ENCODE measurements at regions not wholly inside any gene's neighbourhood (a gene's known extent, or its start where the extent isn't known, plus 50 kb on each side); places are given as distances from the start of the nearest gene placed in this dataset.

DNA sequence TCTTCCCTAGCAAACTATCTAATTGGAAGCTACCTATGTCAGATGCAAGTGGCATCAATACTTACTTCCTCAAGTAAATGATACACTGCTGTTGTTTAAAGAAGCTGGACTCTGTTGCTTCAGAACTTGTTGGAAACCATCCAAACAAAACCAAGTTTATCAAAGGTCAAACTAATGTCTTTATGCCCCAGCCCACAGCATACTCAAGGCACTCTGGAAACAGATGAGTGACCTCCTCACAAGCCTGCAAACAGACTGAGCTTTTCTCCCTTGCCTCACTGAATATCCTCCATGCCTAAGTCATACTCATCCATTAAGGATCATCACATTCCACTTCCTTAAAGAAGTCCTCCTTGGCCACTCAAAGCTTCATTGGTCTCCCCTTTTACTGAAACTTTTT lies 107.4 kb upstream of the ACP3 start:
- Mint-ChIP-seq H3K4me3 (ENCODE audit: unreplicated experiment) (no peak overlapping the region), H3K9me3 (ENCODE audit: unreplicated experiment) (no peaks in the 10 kb centered on the region), H3K27ac (ENCODE audit: unreplicated experiment) (no peak overlapping the region), H3K36me3 (ENCODE audit: insufficient read depth, unreplicated experiment) (no peaks in the 10 kb centered on the region), H3K27me3 (ENCODE audit: insufficient read depth, unreplicated experiment) (peaks cover 11% of the 10 kb centered on the region), H3K4me1 (ENCODE audit: low read depth, unreplicated experiment) (no peaks in the 10 kb centered on the region)
- H3K4me1 ChIP-seq, result no peaks in the 10 kb centered on the region
- no TSS peak for BruUV-seq (replicated peaks)
- intact Hi-C loops (cut with micrococcal nuclease; ENCODE audit: unreplicated experiment), result loop anchor here (1.0 kb wide), 1 partner anchor 172 kb away; no protein-coding TSS in a partner anchor
- no peak overlapping the region for H3K4me3 ChIP-seq (ENCODE audit: low read depth, low read length)
- ChIA-PET CTCF (interaction anchor here (1.2 to 2.1 kb wide), 4 partner anchors 11 to 175 kb away, joined by 3 to 10 read pairs (median 7); partner anchors contain the start of gene CPNE4), POLR2A (no interaction called here)
- TF ChIP-seq, protein P1, sequence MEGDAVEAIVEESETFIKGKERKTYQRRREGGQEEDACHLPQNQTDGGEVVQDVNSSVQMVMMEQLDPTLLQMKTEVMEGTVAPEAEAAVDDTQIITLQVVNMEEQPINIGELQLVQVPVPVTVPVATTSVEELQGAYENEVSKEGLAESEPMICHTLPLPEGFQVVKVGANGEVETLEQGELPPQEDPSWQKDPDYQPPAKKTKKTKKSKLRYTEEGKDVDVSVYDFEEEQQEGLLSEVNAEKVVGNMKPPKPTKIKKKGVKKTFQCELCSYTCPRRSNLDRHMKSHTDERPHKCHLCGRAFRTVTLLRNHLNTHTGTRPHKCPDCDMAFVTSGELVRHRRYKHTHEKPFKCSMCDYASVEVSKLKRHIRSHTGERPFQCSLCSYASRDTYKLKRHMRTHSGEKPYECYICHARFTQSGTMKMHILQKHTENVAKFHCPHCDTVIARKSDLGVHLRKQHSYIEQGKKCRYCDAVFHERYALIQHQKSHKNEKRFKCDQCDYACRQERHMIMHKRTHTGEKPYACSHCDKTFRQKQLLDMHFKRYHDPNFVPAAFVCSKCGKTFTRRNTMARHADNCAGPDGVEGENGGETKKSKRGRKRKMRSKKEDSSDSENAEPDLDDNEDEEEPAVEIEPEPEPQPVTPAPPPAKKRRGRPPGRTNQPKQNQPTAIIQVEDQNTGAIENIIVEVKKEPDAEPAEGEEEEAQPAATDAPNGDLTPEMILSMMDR (IDR thresholded peaks at IDR 0.05; ENCODE audit: insufficient read depth in 1 of 2, low read depth in 1 of 2, low read length in 1 of 2, severe bottlenecking in 1 of 2, unreplicated experiment in 1 of 2), result no peak
- no peaks in the 10 kb centered on the region for H3K27me3 ChIP-seq (replicated peaks; ENCODE audit: control insufficient read depth, insufficient read depth, low read length)
- H3K36me3 ChIP-seq (ENCODE audit: control insufficient read depth, insufficient read depth, low read length), result no peaks in the 10 kb centered on the region
- no peaks in the 10 kb centered on the region for H3K9me3 ChIP-seq
- no peak for DNase-seq

DNA sequence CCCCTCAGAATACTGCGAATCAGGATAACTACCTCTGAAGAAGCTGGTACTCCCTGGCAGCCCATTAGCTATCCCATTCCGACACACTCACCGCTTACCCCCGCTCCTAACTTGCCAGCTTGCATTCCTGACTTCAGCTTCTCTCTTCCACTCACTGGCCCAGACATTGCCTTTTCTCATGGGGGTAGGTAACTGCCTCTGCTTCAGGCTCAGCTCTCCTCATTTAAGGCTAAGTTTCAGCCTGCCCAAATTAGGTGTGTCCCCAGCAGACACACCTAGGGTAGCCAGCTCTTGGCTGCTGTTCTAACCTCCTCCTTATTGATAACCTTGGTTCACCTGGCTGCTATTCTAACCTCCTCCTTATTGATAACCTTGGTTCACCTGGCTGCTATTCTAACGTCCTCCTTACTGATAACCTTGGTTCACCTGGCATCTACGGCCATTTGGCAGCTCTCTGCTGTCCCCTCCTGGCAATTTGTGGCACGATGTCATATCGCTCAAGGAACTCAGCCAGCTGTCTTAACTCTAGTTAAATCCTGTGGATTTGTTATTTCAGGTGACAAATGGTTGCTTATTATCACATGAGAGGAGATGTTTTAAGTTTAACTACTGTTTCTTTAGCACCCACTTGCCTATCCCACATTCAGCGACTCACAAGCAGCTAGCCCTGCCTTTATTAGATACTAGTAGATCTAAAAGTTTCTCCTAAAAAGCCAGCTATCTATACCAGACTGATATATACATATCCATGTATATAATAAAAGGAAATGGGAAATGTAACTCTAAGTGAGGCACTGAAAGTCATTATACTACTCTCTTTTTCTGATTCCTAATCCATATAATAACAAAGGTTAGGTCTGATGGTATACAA lies 106.5 kb upstream of the ACP3 start:
- DNase-seq, result peak; percentile 37 to 47
- no TSS peak for BruUV-seq (replicated peaks)
- intact Hi-C loops (cut with micrococcal nuclease; ENCODE audit: unreplicated experiment), result loop anchor here (1.0 kb wide), 1 partner anchor 172 kb away; no protein-coding TSS in a partner anchor
- no peaks in the 10 kb centered on the region for H3K4me1 Mint-ChIP-seq (ENCODE audit: low read depth, unreplicated experiment)
- no peak overlapping the region for H3K4me3 ChIP-seq (ENCODE audit: low read depth, low read length)
- POLR2A ChIA-PET, result no interaction called here
- H3K4me1 ChIP-seq, result no peaks in the 10 kb centered on the region
- no peaks in the 10 kb centered on the region for H3K36me3 Mint-ChIP-seq (ENCODE audit: insufficient read depth, unreplicated experiment)
- H3K36me3 ChIP-seq (ENCODE audit: control insufficient read depth, insufficient read depth, low read length), result no peaks in the 10 kb centered on the region
- H3K9me3 Mint-ChIP-seq (ENCODE audit: unreplicated experiment), result no peaks in the 10 kb centered on the region
- TF ChIP-seq, protein P1 (IDR thresholded peaks at IDR 0.05; ENCODE audit: insufficient read depth in 1 of 2, low read depth in 1 of 2, low read length in 1 of 2, severe bottlenecking in 1 of 2, unreplicated experiment in 1 of 2), result peak; percentile 62 to 83
- no peaks in the 10 kb centered on the region for H3K9me3 ChIP-seq
- CTCF ChIA-PET, result interaction anchor here (1.2 to 2.1 kb wide), 4 partner anchors 10 to 176 kb away, joined by 3 to 10 read pairs (median 7); partner anchors contain the start of gene CPNE4
- no peak overlapping the region for H3K27ac Mint-ChIP-seq (ENCODE audit: unreplicated experiment)
- no peak overlapping the region for H3K4me3 Mint-ChIP-seq (ENCODE audit: unreplicated experiment)
- H3K27me3 ChIP-seq (replicated peaks; ENCODE audit: control insufficient read depth, insufficient read depth, low read length), result no peaks in the 10 kb centered on the region
- H3K27me3 Mint-ChIP-seq (ENCODE audit: insufficient read depth, unreplicated experiment), result peaks cover 11% of the 10 kb centered on the region

DNA sequence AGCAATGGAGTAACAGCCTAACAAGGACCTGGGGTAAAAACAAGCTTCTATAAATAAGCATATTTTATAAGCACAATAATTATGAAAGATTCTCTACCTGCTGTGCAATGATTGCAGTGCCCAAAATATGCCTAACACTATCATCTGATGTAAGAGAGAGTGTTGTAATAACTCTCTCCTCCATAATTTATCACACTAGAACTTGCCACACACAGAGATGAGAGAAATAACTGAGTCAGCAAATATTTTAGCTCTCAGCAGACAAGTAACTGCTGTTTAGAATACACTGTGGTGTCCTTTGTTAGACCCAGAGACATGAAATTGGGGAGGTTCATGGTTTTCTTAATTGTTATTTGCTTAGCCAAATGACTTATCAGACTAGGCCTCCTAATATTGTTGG lies 105.3 kb upstream of the ACP3 start:
- POLR2A ChIA-PET, result no interaction called here
- no peaks in the 10 kb centered on the region for H3K9me3 ChIP-seq
- no peaks in the 10 kb centered on the region for H3K36me3 Mint-ChIP-seq (ENCODE audit: insufficient read depth, unreplicated experiment)
- no peaks in the 10 kb centered on the region for H3K36me3 ChIP-seq (ENCODE audit: control insufficient read depth, insufficient read depth, low read length)
- no peak overlapping the region for H3K4me3 ChIP-seq (ENCODE audit: low read depth, low read length)
- no peak overlapping the region for H3K27ac Mint-ChIP-seq (ENCODE audit: unreplicated experiment)
- H3K27me3 ChIP-seq (replicated peaks; ENCODE audit: control insufficient read depth, insufficient read depth, low read length), result no peaks in the 10 kb centered on the region
- H3K4me3 Mint-ChIP-seq (ENCODE audit: unreplicated experiment), result no peak overlapping the region
- H3K4me1 Mint-ChIP-seq (ENCODE audit: low read depth, unreplicated experiment), result no peaks in the 10 kb centered on the region
- intact Hi-C loops (cut with micrococcal nuclease; ENCODE audit: unreplicated experiment), result no loop called here
- no peaks in the 10 kb centered on the region for H3K4me1 ChIP-seq
- no peak for DNase-seq
- no peaks in the 10 kb centered on the region for H3K9me3 Mint-ChIP-seq (ENCODE audit: unreplicated experiment)
- TF ChIP-seq, protein P1 (IDR thresholded peaks at IDR 0.05; ENCODE audit: insufficient read depth in 1 of 2, low read depth in 1 of 2, low read length in 1 of 2, severe bottlenecking in 1 of 2, unreplicated experiment in 1 of 2), result no peak
- peaks cover 14% of the 10 kb centered on the region for H3K27me3 Mint-ChIP-seq (ENCODE audit: insufficient read depth, unreplicated experiment)
- CTCF ChIA-PET, result no interaction called here
- BruUV-seq (replicated peaks), result no TSS peak
